ENCODE measurements at regions not wholly inside any gene's neighbourhood (a gene's known extent, or its start where the extent isn't known, plus 50 kb on each side); places are given as distances from the start of the nearest gene placed in this dataset.

GRCh38 chr2:65842104-65842503 lies 409.7 kb upstream of the SPRED2 start:
- no peak for DNase-seq (ENCODE audit: low spot score)

- no peak for DNase-seq (ENCODE audit: low spot score)
These were observed 403.7 kb upstream of the SPRED2 start for GRCh38 chr2:65835975-65836549.

- DNase-seq (ENCODE audit: low spot score): no peak
These were observed 402.5 kb upstream of the SPRED2 start for GRCh38 chr2:65834771-65835475.

GRCh38 chr2:65834062-65834461 lies 401.7 kb upstream of the SPRED2 start:
- DNase-seq (ENCODE audit: low spot score): no peak

- no peak for DNase-seq (ENCODE audit: low spot score)
These were observed 399.1 kb upstream of the SPRED2 start for GRCh38 chr2:65831509-65831908.

GRCh38 chr2:65826567-65826966 lies 394.2 kb upstream of the SPRED2 start:
- no peak for DNase-seq (ENCODE audit: low spot score)

- DNase-seq (ENCODE audit: low spot score): no peak
These were observed 391.1 kb upstream of the SPRED2 start for GRCh38 chr2:65823511-65823910.

GRCh38 chr2:65820454-65820853 lies 388.1 kb upstream of the SPRED2 start:
- DNase-seq (ENCODE audit: low spot score): no peak

- no peak for DNase-seq (ENCODE audit: low spot score)
These were observed 387.6 kb upstream of the SPRED2 start for GRCh38 chr2:65819963-65820362.

- no peak for DNase-seq (ENCODE audit: low spot score)
These were observed 386.6 kb upstream of the SPRED2 start for GRCh38 chr2:65818873-65819451.

- no peak for DNase-seq (ENCODE audit: low spot score)
These were observed 381.3 kb upstream of the SPRED2 start for GRCh38 chr2:65813631-65814173.

GRCh38 chr2:65812887-65813286 lies 380.5 kb upstream of the SPRED2 start:
- DNase-seq (ENCODE audit: low spot score): no peak

- DNase-seq (ENCODE audit: low spot score): no peak
These were observed 375.5 kb upstream of the SPRED2 start for GRCh38 chr2:65807942-65808341.

- DNase-seq (ENCODE audit: low spot score): no peak
These were observed 372.4 kb upstream of the SPRED2 start for GRCh38 chr2:65804777-65805176.

GRCh38 chr2:65802298-65802942 lies 370.0 kb upstream of the SPRED2 start:
- no peak for DNase-seq (ENCODE audit: low spot score)

GRCh38 chr2:65800998-65801397 lies 368.6 kb upstream of the SPRED2 start:
- DNase-seq (ENCODE audit: low spot score): peak; percentile 28

- DNase-seq (ENCODE audit: low spot score): no peak
These were observed 366.9 kb upstream of the SPRED2 start for GRCh38 chr2:65799141-65799854.

GRCh38 chr2:65798641-65799040 lies 366.2 kb upstream of the SPRED2 start:
- no peak for DNase-seq (ENCODE audit: low spot score)

- DNase-seq (ENCODE audit: low spot score): no peak
These were observed 362.6 kb upstream of the SPRED2 start for GRCh38 chr2:65794994-65795393.

GRCh38 chr2:65791404-65791975 lies 359.1 kb upstream of the SPRED2 start:
- DNase-seq (ENCODE audit: low spot score): no peak

GRCh38 chr2:65790676-65790935 lies 358.2 kb upstream of the SPRED2 start:
- no peak for DNase-seq (ENCODE audit: low spot score)
